NCI-H1105 treated with DMSO at 0.1 percent for 48 hours (cell line): ENCODE measurements at regions not wholly inside any gene's neighbourhood (a gene's known extent, or its start where the extent isn't known, plus 50 kb on each side); places are given as distances from the start of the nearest gene placed in this dataset.

Source experiments
- DNase-seq: peaks from one replicate; lab custom pipeline; 2025; lab: John Stamatoyannopoulos, UW

DNA sequence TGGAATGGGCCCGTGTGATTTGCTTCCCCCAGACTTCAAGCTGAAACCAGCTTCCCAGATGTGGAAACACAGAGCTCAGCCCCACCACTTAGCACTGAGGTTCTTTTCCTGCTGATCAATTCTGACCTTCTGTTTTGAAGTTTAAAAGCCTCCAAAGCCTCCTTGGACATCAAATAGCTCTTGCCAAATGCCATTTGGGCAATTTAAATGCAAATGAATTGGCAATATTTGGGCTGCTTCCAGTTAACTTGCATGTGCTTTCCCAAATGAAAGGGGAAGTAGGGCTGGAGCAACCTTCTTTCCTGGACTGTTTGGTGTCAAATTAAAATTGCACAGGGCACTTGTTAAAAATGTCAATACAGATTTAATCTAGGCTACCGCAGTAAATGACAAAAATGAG, 710.5 kb downstream of the TLR4 start:
- no peak for DNase-seq

DNA sequence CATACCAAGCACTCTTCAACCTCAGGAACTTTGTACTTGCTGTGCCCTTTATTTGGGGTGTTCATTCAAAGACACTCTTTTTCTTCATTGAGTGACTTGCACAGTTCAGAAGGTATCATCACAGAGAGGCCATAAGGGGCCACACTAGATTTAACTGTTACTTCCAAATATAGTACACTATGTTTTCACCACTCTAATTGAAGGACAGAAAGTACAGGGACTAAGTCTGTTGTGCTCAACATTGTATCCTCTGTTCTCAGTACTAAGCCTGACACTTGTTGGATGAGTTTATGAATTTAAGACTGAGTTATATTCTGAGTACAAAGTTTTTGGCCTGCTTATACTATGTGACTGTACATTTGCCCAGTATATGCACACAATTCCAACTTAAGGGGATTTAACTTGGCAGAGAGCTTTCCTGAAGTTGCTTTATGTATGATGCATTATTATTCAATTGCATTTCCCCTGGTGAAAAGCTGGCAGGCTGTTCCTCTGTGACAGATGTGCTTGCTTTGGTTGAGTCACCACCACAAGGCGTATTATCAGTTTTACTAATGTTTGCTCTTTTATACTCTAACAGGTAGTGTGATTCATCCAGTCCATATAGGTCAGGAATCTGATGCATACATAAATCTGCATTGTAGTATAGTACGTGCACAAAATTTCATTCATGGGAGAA, 714.8 kb downstream of the TLR4 start:
- DNase-seq, result no peak

DNA sequence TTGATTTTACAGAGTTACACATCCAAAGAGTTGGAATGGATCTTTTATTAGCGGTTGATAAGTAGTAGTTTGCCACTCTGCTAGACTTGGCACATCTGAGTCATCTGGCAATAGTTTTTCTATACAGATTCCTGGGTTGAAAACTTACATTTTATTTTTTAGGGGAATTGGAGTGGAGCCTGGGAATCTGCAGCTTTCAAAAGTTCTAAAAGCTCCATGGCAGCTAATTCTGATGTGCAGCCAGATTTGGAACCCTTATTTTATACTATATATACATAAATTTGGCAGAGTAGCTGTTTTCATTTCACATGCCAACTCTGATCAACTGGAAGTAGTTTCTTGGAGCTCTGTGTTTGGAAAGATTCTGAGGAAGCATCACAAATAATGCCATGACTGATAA, 715.5 kb downstream of the TLR4 start:
- DNase-seq, result no peak

DNA sequence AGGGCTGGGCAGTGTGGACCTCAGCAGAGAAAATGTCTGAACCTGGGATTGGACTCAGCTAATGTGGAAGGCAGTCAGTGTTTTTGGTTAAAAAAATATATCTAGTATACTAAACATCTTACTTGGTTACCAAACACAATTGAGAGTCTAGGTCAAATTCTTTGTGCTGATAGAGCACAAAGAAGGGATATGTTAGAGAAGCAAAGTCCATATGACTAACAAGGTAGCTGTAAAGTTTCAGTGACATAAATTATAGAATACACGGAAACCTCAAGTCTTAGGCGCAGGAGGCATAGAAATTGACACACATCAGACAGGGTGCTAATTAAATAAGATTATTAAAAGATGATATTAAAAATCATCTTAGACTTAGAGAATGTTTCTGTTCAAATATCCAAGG, 718.3 kb downstream of the TLR4 start:
- DNase-seq, result no peak

DNA sequence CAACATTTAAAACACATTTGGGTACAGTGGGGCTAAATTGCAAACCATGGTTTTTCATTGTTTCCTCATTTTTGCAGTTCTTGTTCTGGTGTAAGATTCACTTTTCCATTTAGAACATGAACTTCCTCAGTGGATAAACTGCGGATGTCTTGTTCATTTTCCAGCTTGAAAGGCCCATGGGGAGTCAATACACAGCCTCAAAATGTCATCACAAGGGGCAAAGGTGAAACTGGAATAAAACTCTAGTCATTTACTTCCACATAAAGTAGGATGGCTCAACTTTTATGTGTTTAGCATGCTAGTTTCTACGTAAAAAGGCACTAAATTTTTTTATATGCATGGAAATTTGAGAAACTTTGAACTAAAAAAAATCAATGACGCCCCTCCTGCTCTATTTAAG, 718.8 kb downstream of the TLR4 start:
- DNase-seq, result no peak

DNA sequence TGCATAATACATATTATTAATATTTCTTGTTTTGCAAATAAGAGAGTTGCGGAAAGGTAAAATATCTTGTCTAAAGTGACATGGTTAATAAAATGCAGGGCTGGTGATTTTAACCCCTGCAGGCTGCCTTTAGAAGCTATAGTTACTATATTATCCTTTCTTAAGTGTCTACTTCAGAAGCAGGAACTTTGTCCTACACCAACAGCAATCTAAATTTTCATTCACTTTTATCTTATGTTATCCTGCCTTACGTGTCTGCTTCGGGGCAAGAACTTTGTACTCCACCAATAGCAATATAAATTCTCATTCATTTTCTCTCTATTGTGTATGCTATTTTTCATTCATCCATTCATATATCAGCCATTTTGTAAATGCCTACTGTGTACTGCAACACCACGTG, 719.5 kb downstream of the TLR4 start:
- DNase-seq, result no peak

DNA sequence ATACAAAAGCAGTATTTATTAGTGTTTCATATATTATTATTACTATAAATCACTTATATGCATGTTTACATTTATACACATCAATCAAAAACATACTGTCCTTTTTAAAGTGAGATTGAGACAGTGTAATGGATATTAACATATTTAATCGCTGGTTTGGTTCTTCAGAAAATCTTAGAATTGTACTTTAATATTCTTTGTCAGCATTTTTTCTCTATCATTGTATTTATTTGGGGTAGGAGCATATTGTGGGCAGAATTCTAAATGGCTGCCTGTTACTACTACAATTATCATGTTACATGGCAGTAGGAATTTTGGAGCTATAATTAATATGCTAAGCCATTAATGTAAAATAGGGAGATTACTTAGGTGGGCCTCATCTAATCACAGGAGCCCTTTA, 722.6 kb downstream of the TLR4 start:
- no peak for DNase-seq

DNA sequence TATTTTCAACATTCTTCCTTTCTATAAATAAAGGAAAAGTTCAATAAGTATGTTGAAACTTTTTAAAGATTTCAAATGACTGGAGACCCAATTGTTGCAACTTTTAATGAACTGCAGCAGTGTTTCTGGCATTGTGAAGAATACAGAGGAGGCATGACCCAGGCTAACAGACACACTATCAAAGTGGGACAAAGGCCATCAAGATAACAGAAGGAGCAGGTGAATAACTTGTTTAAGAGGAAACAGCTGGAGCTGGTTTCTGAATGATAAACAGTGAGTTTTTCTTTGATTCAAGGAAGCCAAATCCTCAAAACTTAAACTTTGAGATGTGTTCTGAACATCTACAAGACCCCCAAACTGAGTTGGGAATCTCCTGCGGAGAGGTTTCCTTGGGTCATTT, 734.6 kb downstream of the TLR4 start:
- DNase-seq, result no peak

DNA sequence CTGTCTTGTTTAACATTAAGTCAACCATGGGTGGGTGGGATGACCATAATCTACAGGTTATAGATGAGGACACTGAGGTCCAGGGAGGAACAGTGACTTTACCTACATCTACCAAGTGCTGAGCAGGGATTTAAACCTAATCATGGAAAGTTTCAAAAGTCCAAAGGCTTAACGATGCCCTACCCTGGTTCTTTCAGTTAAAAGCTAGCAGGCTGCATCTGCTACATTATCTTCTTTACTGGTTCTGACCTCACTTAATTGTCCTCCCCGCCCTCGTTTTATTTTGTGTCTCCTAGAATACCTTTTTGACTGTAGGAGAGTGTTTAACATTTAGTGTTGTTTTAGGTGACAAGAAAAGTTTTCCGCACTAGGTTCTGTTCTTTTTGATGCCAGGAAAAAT, 735.2 kb downstream of the TLR4 start:
- DNase-seq, result no peak

DNA sequence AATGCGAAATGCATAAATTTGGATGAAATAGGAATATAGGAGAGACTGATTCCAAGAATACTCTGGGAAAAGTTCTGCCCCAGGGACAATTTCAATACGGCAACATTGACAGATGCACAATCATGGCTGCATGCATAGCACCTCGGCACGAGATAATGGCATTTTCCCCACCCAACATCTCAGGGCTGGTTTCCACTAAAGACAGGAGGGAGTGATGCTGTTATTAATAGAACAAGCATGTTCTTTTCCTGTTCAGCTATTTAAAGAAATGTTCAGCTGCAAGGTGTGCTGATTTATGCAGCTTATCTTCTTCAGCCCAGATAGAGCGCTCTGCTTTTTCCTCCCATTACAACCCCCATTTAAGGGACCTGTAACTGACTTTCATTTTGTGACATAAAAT, 740.2 kb downstream of the TLR4 start:
- DNase-seq, result no peak

DNA sequence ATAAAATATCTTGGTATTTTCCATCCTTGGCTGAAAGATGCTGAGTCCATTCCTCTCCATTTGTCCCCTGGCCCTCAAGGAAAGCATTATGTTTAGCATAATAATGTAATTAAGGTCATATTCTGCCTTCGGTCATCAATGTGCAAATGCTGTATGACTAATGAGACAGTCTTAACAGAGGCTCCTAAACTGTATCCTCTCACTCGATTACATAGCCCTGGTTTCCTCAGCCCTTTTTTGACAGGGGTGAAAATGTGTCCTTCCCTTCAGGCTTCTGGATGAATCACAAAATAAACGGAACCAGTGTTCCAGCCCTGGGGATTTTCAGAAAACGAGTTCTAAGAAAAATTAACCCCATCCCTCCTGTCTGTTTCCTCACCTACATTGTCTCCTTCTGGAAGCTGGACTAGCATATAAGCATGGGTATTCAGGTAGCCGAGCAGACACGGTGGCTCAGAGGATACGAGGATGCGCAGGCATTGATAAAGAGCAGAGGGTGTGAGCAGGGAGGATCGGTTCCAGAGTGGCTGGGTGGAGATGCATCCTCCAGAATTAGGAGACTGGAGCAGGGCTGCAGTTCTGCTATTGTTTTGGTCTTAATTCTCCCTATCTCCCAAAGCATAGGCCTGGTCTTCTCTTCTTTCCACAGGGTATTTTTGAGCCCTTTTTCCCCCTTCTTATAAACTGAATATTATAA, 742.9 kb downstream of the TLR4 start:
- DNase-seq, result no peak

DNA sequence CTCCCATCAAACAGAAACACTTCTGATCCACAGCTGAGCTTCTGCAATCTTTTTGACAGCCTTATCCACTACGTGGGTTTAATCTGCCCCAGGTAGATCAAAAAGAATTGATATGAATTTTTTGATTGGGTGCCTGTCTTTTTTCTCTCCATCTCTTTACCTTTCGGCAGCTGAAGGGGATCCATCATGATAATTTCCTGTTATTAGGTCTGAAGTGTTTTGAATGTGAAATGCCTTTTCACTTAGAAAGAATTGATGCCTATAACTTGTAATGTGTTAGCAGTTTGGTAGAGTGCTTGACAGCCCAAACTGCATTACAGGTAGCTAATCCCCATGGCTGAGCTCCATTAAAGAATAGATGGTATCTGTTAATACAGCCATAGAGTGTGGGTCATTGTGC, 745.4 kb downstream of the TLR4 start:
- no peak for DNase-seq

DNA sequence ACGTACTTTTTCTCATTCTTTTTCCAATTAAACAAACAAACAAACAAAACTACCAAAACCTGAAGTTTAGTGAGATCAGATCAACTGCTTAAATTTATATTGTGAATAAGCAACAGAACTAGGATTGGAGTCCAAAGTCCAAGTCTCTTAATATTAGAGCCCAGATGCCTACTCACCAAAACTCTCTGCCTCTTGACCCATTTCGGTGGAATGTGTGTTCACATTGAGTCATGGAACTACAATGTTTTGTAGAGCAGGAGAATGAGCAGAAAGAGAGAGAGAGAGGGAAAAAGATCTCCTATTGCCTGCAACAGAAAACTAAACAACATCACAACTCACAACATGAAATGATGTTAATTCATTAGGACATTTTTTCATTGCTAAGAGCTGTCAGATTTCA, 751.1 kb downstream of the TLR4 start:
- no peak for DNase-seq

DNA sequence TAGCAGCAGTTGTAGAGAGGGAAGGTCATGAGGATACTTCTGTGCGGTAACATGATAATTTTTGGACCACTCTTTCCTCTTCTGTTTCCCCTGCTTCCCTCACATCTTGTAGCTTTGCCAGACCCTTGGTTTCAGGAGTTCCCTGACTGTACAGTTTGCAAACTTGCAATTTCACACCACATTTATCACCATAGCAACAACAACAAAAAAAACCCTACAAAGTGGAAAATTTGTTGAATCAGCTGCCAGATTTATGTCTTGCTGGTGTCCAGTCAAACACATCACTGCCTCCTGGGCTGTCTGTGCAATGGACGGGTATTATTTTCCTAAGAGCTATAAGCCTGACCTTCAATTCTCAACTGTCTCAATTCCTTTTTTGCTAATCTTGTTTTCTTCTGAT, 751.6 kb downstream of the TLR4 start:
- no peak for DNase-seq

DNA sequence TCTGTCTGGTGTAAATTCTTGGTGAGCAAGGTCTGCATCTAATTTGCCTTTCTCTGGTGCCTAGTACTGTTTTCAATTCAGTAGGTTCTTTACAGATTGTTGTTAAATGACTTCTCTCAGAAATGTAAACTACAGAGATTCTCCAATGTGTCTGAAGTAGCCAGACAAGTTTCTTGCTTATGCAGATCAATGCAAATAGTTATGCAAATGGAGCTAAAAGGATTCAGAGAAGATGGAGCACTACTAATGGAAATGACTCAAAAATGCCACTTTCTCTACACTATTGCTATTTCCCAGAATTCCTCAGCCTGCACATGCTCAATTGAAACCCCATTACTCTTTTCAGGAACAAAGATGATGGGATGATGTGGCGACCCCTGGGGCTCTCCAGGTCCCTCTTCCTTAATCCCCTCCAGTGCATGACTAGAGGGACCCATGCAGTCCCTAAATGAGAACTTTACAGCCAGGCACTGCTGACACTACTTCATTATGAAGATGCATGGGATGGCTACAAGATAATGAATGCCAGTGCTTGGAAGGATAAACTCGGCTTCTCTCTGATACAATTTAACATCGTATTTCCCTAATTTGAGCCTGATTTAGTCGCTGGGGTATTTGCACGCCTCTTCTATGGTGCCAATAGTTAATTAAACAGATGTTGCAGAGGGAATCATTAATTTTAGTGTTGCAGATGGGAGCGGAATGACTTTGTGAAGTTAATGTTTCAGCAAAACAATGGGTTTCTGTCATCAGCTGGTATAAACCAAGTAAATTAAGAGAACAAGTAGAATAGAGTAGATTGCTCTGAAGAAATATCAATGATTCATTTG, 753.2 kb downstream of the TLR4 start:
- no peak for DNase-seq

DNA sequence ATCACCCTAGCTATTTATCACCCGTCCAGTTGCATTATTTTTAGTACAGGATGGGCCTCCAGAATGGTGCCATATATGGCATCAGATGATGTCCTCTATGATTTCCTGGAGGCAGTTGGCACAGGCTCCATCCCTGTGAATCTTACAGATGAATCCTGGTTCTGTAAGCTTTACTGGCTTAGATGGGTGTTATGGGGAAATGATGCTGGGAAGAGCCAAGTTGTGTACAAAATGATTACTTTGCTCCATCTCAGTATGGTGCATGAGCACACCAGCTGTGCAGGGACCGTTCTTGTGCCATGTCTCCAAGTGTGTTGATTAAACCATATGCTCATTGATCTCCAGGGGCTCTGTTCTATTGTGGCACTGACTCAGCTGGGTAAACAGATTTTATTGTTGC, 755.7 kb downstream of the TLR4 start:
- DNase-seq, result no peak

DNA sequence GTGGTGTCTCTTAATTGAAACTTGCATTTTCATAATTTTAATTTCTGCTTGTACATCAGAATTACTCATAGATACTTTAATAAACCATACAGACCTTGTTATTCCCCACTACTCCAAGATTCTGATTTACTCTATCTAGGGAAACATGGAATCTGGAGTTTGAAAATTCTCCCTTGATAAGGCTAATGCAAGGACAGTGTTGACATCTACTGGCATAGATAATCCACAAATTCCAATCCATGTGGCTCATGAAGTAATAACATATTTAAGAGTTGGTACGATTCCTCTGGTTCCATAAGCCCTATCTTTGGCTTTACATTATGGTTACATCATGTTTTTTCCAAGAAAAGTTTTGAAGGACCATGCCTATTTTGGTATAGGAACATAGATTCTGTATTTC, 759.2 kb downstream of the TLR4 start:
- DNase-seq, result no peak

DNA sequence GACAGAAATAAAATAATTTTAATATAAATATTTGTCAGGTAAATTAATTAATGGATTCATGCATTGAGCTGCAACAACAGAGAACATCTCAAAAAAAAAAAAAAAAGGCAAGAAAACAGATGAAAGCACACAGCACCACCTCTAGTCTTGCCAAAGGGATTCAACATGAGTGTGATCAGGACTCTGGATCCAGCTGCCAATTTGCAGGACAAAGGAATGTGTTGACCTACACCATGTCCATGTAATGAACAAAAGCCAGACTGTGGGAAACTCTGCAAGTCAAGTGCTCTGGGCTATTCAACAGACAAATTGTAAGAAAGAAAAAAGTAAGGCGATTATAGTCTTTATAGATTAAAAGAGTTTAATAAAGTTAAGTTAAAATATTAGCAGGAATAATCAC, 769.3 kb downstream of the TLR4 start:
- no peak for DNase-seq

DNA sequence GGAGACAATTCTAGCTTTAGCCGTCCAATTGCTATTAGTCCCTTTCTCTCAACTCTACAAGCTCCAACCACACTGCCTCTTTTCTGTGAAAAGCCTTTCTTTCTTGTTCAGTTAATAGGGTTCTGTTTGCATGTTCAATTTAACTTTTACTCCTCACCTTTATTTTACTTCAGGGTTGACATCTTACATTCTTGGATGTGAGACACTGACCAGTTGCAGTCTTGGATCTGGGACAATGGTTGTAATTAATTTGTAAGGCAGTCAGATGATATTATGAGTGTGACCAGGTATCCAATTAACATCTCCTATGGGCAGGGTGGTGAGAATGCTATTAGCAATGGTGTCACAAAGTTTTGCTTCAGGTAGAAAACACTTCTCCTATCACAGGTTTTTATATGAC, 774.5 kb downstream of the TLR4 start:
- DNase-seq, result no peak

DNA sequence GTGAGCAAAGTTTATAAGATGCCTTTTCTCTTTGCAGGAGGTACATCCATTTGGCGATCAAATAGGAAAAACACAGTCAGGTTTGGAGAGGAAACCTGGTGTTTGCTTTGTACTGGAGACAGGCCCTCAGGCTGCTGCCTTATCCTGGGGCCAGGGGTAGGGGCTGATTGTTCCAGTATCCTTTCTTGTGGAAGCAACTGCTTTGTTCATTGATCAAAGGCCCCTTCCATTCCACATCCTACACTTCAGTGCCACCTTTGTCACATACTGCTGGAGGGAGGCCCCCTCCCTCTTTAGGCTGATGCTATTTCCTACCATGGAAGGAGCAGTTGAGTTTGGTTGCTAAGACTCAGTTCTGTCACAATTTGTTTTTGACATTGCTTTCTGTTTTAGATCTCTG, 778.1 kb downstream of the TLR4 start:
- DNase-seq, result no peak

DNA sequence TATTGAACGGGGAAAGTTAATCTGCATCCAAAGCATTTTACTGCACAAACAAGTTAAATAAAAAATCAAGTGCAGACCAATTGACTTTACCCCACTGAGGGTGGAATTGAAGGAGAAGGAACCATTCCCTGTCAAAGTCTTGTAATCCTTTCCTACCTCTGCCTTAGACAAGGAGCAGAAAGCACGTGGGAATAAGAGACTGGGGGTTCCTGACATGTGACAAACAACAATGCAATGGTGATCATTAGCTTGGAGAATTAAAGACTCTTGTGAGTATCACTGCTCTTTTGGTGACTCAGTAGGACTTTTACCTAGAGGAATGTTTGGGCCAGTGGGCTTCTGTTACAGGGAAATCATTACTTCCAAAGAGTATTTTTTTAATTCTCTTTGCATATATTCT, 779.5 kb downstream of the TLR4 start:
- DNase-seq, result no peak

DNA sequence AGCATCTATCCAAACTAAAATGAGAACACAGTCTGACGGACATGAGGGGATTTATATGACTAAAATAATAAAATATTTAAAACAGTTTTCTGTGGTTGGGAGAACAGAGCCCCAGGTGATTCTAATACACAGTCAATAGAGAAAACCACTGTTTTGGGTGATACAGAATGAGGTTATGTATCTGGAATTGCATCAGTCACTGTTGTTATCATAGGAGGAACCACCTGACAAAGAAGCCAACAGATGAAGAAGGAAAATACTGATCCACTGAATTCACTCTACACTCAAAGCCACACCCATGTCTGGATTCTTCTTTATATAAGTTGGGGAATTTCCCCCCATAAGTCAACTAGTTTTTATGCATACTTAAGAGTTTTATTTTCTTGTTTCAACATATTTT, 799.0 kb downstream of the TLR4 start:
- no peak for DNase-seq

DNA sequence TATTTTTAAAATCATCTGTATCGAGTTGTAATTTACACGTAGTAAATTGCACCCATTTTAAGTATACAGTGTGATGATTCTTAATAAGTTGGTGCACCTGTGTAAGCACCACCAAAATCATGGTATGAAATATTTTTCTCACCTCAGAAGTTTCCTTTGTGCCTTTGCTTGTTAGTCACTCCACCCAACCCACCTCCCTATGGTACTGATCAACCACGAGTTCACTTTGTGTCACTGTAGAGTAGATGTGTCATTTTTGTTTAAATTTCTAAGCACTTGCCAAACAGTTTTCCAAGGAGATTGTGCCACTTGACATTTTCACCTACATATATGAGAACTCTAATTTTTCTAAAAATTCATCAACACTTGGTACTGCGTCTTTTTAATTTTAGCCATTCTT, 806.5 kb downstream of the TLR4 start:
- DNase-seq, result no peak
